ENCODE measurements at regions not wholly inside any gene's neighbourhood (a gene's known extent, or its start where the extent isn't known, plus 50 kb on each side); places are given as distances from the start of the nearest gene placed in this dataset.
"Not testable (repeated sequence)": the region's sequence is repeated elsewhere in the genome, so short reads cannot be mapped to it uniquely, and the experiment has no call there.

DNA sequence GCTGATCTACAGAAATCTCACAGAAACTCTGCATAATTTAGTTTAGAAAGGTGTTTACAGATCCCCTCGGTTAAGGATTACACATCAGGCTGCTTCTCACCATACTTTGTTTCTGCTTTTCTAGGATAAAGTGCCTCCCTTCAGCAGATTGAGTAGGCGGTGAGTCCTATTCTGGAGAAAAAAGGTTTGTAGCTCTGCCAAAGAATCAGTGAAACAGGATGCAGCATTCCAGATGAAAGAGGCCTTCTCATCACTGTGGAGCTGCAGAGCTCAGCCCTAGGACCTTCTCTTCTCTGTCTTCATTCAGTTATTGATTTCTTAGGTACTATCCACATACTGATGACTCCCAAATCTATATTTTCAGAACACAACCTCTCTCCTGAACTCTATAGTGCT is 155.5 kb upstream of the KRR1 start:
- intact Hi-C loops (cut with DNase I): no loop called here
- no peak for DNase-seq (ENCODE audit: low spot score)

GRCh38 chr12:75666126-75666938 is 154.9 kb upstream of the KRR1 start:
- intact Hi-C loops (cut with DNase I): no loop called here
- DNase-seq (ENCODE audit: low spot score): no peak

- no peak for DNase-seq (ENCODE audit: low spot score)
- intact Hi-C loops (cut with DNase I): no loop called here
These were observed 153.8 kb upstream of the KRR1 start for GRCh38 chr12:75665216-75665615.

DNA sequence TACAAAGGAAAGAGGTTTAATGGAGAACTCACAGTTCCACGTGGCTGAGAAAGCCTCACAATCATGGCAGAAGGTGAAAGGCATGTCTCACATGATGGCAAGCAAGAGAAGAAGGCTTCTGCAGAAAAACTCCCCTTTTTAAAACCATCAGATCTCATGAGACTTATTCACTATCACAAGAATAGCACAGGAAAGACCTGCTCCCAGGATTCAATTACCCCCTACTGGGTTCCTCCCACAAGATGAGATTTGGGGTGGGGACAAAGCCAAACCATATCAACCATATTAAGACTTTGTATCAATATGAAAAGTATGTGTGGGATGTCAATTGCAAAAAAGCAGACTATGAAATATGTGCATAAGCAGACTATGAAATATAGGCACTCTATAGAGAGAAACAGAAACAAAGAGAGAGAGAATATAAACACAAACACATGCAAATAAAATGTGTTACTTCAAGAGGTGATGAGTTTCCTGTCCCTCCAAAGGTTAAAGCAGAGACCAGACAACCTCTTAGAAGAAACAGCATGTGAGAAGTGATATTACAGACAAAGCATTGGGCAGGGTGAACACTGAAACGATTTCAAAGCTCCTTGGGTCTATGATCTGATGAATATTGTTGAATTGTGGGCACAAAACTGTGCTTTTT is 151.2 kb upstream of the KRR1 start:
- intact Hi-C loops (cut with DNase I): no loop called here
- DNase-seq (ENCODE audit: low spot score): no peak

DNA sequence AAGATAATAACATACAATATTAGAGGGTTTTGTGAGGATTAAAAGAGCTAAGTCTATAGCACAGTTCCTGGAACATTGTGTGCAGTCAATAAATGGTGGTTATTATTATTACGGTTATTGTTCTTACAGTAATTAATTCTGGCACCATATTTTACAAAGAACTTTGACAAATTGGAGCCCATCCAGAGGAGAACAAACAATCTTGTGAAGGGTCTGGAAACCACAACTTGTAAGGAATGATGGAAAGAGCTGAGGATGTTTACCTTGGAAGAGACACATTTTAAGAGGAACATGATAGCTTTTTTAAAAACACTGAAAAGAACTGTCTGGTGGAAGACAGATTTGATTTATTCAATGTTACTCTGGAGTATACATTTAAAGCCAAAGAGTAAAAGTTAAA is 150.5 kb upstream of the KRR1 start:
- intact Hi-C loops (cut with DNase I): no loop called here
- DNase-seq (ENCODE audit: low spot score): no peak

DNA sequence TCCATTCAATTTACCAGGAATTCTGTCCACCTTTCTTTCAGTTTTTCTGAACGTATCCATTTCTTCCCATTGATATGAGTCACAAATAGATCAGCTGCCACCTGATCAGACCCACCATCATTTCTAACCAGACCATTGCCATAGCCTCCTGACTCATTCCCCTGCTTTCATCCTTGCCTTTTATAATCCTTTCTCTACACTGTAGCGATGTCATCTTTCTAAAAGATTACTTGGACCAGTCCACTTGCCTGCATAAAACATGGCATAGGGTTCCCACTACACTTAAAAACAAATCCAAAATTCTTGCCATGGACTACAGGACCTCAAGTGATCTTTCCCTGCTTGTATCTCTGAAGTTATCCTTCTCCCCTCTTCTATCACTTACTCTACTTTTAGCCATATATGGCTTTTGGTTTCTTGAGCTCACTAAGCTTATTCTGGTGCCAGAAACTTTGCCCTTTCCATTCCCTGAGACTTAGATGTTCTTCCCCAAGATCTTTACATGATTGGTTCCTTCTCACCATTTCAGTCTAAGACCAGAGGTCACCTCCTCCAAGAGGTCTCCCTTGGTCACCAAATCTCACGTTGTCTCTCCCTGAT is 149.5 kb upstream of the KRR1 start:
- DNase-seq (ENCODE audit: low spot score): no peak
- intact Hi-C loops (cut with DNase I): no loop called here

- intact Hi-C loops (cut with DNase I): no loop called here
- no peak for DNase-seq (ENCODE audit: low spot score)
These were observed 148.7 kb upstream of the KRR1 start for GRCh38 chr12:75660107-75660530.

- DNase-seq (ENCODE audit: low spot score): no peak
- intact Hi-C loops (cut with DNase I): loop anchor here in 1 of 2 donors (10.0 kb wide), 1 partner anchor 156 kb away; no protein-coding TSS in a partner anchor
These were observed 147.8 kb upstream of the KRR1 start for GRCh38 chr12:75658901-75659823.

- intact Hi-C loops (cut with DNase I): loop anchor here in 1 of 2 donors (10.0 kb wide), 1 partner anchor 157 kb away; no protein-coding TSS in a partner anchor
- DNase-seq (ENCODE audit: low spot score): no peak
These were observed 146.9 kb upstream of the KRR1 start for GRCh38 chr12:75658286-75658685.

DNA sequence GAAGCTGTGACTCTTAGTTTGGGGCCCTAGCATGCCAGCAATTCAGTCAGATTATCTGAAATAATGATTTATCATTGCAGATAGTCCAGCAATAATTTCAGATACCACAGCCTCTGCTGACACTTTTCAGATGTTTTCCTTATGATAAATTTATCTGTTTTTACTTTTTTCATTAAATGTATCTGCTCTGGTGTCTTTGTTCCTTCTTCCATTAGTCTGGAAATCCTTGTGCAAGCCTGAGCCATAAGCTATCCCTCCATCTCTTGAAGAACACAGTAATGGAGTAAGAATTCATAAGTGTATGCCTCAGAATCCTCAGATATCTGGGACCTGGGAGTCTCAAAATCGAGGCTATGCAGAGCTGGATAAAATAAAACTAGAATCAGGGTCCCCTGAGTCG is 146.4 kb upstream of the KRR1 start:
- no peak for DNase-seq (ENCODE audit: low spot score)
- intact Hi-C loops (cut with DNase I): loop anchor here in 1 of 2 donors (10.0 kb wide), 1 partner anchor 157 kb away; no protein-coding TSS in a partner anchor

- DNase-seq (ENCODE audit: low spot score): not testable (repeated sequence)
- intact Hi-C loops (cut with DNase I): loop anchor here in 1 of 2 donors (10.0 kb wide), 1 partner anchor 157 kb away; no protein-coding TSS in a partner anchor
These were observed 145.9 kb upstream of the KRR1 start for GRCh38 chr12:75657354-75657753.

- intact Hi-C loops (cut with DNase I): loop anchor here in 1 of 2 donors (10.0 kb wide), 1 partner anchor 158 kb away; no protein-coding TSS in a partner anchor
- no peak for DNase-seq (ENCODE audit: low spot score)
These were observed 145.2 kb upstream of the KRR1 start for GRCh38 chr12:75656648-75657047.

DNA sequence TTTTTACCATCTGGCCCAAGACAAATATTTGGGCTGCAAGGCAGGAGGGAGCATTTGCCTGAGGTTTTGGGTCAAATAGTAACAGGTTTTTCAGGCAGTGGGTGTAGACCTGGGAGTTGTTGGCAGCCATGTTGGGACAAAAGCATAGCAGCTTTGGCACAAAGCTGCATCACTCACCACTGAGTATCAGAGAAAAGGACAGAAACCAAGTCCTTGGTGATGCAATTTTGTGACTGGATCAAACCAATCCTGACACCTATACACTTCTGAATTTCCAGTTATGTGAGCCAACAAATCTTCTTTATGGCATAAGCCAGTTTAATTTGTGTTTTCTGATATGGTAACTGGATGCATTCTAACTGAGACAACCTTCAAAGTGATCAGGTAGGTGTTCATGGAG is 144.8 kb upstream of the KRR1 start:
- no peak for DNase-seq (ENCODE audit: low spot score)
- intact Hi-C loops (cut with DNase I): loop anchor here in 1 of 2 donors (10.0 kb wide), 1 partner anchor 159 kb away; no protein-coding TSS in a partner anchor

DNA sequence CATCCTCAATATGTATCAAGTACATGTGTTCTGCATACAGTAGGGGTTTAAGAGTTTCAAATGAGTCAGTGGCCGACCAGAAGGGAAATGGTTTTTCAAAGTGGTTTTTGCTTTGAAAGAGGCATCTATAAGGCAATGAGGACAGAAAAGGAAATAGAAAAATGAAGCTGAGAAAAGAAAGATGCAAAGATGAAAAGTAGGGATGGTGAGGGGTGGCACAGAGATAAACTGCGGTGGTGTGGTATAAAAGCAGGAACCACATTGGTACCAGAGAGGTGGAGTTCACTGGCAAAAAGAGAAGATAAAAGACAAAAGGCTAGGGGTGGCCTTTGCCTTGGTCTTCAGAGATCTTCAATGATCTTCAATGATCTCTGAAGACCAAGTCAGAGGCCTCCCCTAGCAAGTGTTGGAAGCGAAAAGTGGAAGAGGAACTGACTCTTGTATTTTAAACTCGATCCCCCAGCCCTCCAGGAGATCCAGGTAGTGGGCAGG is 144.0 kb upstream of the KRR1 start:
- DNase-seq (ENCODE audit: low spot score): no peak
- intact Hi-C loops (cut with DNase I): loop anchor here in 1 of 2 donors (10.0 kb wide), 1 partner anchor 159 kb away; no protein-coding TSS in a partner anchor

DNA sequence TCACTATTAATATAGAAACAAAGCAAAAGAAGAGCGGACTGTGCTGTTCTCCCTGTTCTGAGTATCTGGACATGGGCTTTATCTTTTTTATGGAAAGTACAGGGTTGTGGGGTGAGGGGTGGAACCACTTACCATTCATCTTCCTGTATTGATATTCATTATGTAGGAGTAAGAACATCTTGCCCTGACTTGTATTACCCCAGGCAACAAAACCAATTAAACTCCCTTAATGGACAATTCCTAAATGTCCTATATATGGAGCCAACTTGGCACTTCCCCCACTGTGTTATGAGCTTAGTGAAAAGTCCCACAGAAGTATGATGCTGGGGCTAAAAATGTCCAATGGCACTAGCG is 139.9 kb upstream of the KRR1 start:
- no peak for DNase-seq (ENCODE audit: low spot score)
- intact Hi-C loops (cut with DNase I): loop anchor here in 1 of 2 donors (10.0 kb wide), 1 partner anchor 163 kb away; no protein-coding TSS in a partner anchor

- no peak for DNase-seq (ENCODE audit: low spot score)
- intact Hi-C loops (cut with DNase I): loop anchor here in 1 of 2 donors (10.0 kb wide), 1 partner anchor 164 kb away; no protein-coding TSS in a partner anchor
These were observed 139.4 kb upstream of the KRR1 start for GRCh38 chr12:75650595-75651341.

GRCh38 chr12:75650100-75650499 is 138.7 kb upstream of the KRR1 start:
- intact Hi-C loops (cut with DNase I): loop anchor here in 1 of 2 donors (10.0 kb wide), 1 partner anchor 165 kb away; no protein-coding TSS in a partner anchor
- DNase-seq (ENCODE audit: low spot score): no peak

GRCh38 chr12:75648856-75649255 is 137.4 kb upstream of the KRR1 start:
- intact Hi-C loops (cut with DNase I): no loop called here
- DNase-seq (ENCODE audit: low spot score): no peak

Data from posterior vena cava (tissue), 2 donors.